Effector CD8-positive, alpha-beta T cell (primary cell): ENCODE measurements at regions not wholly inside any gene's neighbourhood (a gene's known extent, or its start where the extent isn't known, plus 50 kb on each side); places are given as distances from the start of the nearest gene placed in this dataset.

ENCODE experiments used
- DNase-seq: peaks from one replicate; lab custom pipeline; 2025; lab: John Stamatoyannopoulos, UW

- no peak for DNase-seq
These were observed 472.8 kb upstream of the PROK2 start for GRCh38 chr3:72257738-72258137.

GRCh38 chr3:72257203-72257602 lies 472.3 kb upstream of the PROK2 start:
- DNase-seq = no peak

DNA sequence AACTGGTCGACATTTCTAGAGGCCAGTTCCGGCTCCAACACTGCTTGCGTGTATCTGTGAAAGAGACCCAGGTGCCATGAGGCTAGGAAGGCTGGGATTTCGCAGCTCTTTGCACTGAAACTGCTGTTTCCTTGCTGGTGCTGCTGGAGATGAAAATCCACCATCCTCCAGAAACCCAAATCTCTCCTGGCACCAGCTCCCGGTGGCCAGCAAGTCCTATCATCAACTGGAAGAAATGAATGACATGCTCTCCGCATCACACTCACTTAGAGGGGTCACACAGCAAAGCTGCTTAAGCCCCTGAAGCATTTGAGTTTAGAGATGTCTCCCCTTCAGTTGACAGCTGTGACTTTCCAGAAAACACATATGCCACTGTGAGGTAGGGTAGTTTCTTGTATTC lies 471.8 kb upstream of the PROK2 start:
- DNase-seq = no peak

DNA sequence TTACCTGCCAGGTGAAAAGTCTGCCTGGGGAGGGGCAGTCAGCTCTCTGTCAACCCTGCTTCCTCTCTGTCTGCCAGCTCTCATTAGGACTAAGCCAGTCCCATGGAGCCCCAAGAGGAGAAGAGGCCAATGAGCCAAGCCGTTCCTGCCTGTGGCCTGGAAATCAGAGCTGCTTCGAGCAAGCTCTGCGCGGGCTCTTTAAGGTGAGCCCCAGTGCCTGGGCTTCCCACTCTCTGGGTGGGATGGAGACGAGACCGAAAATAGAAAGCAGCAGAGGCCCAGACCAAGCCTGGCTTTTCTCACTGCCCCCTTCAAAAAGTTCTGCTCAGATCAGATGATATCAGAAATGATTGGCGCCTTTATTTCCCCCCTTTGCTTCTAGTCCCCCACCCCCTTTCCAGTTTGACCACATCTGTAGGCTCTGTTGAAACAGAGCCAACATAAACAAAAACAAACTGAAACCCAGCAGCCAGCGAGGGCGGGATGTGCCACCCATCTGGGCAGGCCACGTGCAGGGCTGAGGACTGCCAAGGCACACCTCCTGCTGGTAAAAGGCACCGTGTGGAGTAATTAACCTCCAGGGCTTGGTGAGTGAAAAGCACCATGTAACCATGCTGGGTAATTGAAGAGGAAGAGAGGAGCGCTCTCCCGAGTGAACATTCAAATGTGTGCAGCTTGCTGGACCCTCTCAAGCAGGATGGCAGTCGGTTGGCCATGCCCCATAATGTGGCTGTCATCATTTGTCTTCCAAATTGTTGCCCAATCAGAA lies 471.0 kb upstream of the PROK2 start:
- DNase-seq = no peak

DNA sequence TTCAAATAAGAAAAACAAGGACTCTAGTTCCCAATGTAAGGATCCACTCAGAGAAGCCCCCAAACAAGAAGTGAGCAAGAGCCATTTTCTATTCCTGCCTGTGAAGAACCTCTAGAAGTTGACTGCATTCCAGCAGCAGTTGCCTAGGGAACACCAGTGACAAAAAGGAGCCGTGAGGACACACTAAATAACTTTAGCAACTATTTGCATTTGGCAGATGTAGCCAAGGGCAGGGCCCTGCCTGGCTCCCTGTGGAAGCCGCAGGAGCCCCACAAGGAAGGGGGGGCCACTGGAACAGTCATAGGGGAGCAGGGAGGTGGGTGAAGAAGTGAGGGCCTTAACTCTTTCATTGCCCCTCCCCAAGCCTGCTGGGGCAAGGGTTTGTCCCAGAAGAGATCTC lies 470.2 kb upstream of the PROK2 start:
- DNase-seq = no peak

DNA sequence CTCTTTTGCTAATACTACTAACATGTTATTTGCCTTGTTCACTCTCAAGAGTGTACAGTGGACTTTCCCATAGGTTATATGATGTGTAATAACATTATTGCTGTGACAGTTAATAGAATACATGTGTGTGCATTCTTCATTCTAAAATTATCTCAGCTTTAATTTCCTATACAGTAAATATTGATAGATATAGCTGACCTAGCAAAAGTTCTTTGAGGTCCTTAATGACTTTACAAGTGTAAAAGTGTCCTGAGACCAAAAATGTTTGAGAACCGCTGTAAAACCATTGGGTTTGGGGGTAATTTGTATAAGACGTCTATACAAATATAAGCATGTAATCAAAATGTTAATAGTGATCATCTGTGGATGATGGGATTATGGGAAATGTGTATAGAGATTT lies 469.5 kb upstream of the PROK2 start:
- DNase-seq = no peak

GRCh38 chr3:72250725-72251124 lies 465.8 kb upstream of the PROK2 start:
- DNase-seq = no peak

DNA sequence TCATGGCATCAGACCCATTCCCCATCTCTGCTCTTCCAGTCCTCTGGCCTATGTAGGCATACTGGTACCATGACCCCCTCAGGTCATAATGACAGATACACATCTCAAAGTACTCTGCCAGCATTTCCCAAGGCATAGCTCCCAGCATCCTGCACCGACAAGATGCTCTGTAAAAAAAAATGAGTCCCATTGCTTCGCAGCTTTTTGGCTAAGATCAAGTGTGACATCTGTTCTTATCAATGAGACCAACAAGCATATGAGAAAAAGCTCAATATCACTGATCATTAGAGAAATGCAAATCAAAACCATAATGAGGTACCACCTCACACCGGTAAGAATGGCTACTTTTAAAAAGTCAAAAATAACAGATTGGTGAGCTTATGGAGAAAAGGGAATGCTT lies 463.9 kb upstream of the PROK2 start:
- no peak for DNase-seq

- DNase-seq = no peak
These were observed 463.4 kb upstream of the PROK2 start for GRCh38 chr3:72248389-72248761.

DNA sequence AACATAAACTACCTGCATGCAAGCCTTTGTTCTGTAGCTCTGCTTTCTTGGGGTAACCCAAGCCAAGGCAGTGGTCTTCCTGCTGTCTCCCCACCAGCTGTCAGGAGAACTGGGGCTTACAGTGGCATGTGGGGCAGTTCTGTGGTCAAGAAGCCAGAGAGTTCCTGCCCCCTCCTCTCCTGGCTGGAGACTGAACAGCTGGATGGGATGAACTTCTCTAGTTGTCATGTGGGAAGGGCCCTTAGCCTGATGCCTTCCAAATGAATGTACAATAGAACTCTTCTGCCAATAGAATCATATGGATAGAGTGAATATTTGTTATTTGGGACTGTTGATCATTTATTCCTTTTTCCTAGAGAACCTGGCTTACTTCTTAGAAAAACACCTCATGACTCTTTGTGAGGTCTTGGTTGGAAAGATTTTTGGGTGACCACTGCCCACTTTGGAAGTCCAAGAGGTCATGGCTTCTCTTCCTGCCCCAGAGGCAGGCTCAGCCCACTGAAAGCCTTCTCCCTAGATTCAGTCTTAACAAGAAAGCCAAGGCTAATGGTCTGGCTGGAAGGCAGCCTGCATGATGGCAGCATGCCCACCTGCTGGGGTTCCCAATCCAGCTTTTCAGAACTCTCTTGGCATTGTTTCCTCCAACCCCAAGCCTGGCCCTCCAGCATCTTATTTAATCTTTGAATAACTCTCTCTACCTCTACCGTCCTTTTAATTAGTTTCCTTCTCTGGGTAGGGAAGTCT lies 462.9 kb upstream of the PROK2 start:
- DNase-seq = no peak

DNA sequence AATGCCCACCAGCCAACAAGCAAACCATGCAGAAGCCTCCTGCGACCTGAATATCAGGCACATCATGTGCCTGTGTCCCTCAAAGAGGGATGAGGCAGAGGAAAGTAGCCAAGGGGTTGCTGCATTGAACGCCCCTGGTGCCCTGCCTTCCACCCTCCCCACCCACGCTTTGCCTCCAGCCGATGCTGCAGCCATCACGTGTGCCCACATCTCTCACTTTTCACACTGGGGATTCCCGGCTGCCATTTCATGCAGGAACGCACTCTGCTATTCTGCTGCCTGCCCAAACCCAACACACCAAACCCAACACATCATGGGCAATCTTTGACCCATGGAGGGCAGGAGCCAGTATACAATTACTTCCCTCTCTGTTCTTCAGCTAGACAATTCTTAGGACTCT lies 462.2 kb upstream of the PROK2 start:
- DNase-seq = no peak

GRCh38 chr3:72246685-72247084 lies 461.7 kb upstream of the PROK2 start:
- DNase-seq = no peak

GRCh38 chr3:72245183-72245811 lies 460.3 kb upstream of the PROK2 start:
- no peak for DNase-seq

DNA sequence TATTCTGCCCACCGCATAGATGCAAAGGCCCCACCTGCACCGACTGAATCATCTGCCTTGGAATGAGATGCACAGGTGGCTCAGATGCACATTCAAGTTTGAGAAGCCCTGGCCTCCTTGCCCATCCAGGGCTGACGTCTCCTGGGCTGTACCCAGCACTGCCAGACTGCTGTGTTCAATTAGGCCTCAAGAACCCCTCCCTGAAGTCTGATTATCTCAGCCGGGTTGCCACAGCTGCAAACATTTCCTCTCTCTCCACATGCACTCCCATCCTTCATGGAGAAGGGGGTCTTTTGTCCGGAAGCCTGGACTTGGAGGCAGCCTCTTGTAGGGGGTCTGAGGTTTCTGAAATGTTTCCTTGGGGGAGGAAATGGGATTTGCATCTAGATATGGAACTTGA lies 459.4 kb upstream of the PROK2 start:
- DNase-seq = no peak

GRCh38 chr3:72242326-72242725 lies 457.4 kb upstream of the PROK2 start:
- no peak for DNase-seq

GRCh38 chr3:72241525-72241924 lies 456.6 kb upstream of the PROK2 start:
- DNase-seq = no peak

DNA sequence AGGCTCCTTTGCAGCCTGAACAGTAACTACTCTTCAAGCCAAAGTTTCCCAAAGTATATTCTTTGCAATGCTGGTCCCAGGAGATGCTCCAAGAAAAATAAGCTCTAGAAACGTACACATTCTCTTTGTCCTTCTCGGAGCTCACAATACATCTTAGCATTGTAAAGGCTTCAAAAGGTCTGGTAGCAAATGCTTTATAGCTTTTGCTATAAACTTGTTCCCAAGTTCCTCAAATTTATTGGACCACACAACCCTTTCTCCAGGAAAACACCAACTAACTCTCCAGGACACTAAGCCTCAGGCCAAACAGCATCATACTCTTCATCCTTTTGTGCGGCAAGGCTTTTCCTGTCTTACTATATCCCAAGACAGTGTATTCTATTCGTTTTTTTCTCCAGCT lies 455.6 kb upstream of the PROK2 start:
- no peak for DNase-seq

DNA sequence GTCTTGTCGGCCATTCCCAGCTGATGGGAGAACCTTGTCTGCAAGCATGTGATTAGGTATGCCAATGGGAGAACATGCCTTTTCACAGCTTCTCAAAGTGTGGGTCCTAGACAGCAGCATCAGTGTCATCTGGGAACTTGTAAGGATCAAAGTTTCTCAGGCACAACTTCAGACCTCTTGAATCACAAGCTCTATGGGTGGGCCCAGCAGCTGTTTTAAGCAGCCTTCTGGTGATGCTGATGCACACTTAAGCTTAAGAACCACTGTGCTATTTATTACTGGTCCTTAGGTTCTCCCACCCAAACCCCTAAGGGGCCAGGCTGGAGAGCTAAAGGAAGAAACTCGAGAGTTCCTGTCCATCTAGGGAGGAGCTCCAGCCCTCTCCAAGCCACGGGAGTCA lies 453.9 kb upstream of the PROK2 start:
- no peak for DNase-seq

GRCh38 chr3:72238010-72238691 lies 453.2 kb upstream of the PROK2 start:
- DNase-seq = no peak

- no peak for DNase-seq
These were observed 452.7 kb upstream of the PROK2 start for GRCh38 chr3:72237679-72238009.

DNA sequence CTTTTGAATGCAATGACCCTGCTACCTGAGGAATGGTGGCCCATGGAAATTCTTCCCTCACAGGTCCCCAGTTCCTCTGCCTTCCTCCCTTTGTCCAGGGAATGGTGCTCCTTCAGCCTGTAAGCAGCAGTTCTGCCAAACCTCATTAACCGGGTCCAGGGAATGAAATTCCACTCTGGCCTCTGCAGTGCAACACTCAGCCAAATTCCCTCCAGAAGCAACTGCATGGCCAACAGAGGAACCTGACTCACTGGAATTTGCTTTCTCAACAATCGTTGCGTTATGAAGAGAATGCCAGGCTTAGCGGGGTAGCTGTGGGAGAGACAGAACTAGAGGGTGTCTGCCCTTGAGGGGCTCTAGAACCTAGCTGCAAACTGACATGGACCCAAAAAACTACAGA lies 449.4 kb upstream of the PROK2 start:
- DNase-seq = no peak

- no peak for DNase-seq
These were observed 448.6 kb upstream of the PROK2 start for GRCh38 chr3:72233571-72233970.

DNA sequence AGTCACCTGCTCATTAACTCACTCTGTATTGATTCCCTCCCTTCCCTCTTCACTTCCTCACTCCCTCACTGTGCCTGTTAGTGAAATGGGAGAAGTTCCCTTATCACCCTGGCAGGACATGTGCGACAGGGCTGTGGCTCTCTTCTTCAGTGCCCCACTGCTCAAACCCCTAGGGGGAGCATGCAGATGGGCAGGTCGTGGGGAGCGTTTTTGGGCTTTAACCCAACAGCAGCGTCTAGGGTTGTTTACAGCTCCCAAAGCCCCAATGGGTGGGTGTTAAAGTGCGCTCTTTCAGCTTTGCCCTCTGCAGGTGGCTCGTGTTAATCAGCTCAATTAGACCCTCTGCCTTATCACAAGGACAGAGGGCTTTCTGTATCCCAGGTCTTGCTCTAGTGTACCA lies 447.8 kb upstream of the PROK2 start:
- no peak for DNase-seq
